Upper lobe of right lung (tissue), 1 donor: ENCODE measurements at regions not wholly inside any gene's neighbourhood (a gene's known extent, or its start where the extent isn't known, plus 50 kb on each side); places are given as distances from the start of the nearest gene placed in this dataset.
"Not testable (repeated sequence)": the region's sequence is repeated elsewhere in the genome, so short reads cannot be mapped to it uniquely, and the experiment has no call there.

Experiments
- ATAC-seq: fragments of 200-7000 bp; cut with Tn5 transposase; one replicate; pipeline ENCODE4 v1.9.1; 2020; ENCODE audit warnings: mild to moderate bottlenecking, moderate library complexity
- DNase-seq: peaks from one replicate; pipeline ENCODE4 v3.0.0-alpha.2; 2020
- H3K27ac ChIP-seq: fragments of 200-600 bp; one replicate; pipeline ENCODE4 v1.8.0; 2022
- H3K27me3 ChIP-seq: fragments of 200-600 bp; one replicate; pipeline ENCODE4 v1.8.0; 2022; ENCODE audit warnings: mild to moderate bottlenecking
- H3K36me3 ChIP-seq: fragments of 200-600 bp; one replicate; pipeline ENCODE4 v1.8.0; 2022
- H3K4me1 ChIP-seq: fragments of 200-600 bp; one replicate; pipeline ENCODE4 v1.8.0; 2022
- H3K4me3 ChIP-seq: fragments of 200-600 bp; one replicate; pipeline ENCODE4 v1.8.0; 2022; ENCODE audit warnings: mild to moderate bottlenecking
- H3K9me3 ChIP-seq: fragments of 200-600 bp; one replicate; pipeline ENCODE4 v1.8.0; 2022
- intact Hi-C: fragments of 100-400 bp; cut with DNase I; formaldehyde crosslinking; loops from one replicate; pipeline ENCODE4 v1.11.0; 2022
- TF ChIP-seq, protein P1 (sequence below): fragments of 200-600 bp; IDR thresholded peaks from one replicate; pipeline ENCODE4 v1.8.0; 2022; ENCODE audit warnings: antibody characterized with exemption
- donor health status: DM: no; HTN: yes; CAD: no; lungs with severe emphysema.

DNA sequence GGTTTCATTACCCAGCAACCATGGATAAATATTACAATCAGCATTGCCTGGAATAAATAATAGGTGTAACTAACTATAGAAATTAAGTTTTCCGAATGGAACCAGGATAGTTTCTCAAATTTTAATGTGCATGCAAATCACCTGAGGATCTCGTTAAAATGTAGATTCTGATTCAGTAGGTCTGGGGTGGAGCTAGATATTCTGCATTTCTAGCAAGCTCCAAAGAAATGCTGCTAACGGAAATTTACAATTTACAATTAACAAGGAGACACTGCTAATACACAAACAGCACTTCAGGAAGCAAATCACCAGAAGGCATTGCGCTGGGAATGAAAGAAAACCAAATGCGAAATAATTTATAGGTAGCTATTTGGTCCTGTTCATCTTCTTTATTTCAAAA lies 597.5 kb upstream of the KLF12 start:
- H3K27me3 ChIP-seq: no peaks in the 10 kb centered on the region
- no peak overlapping the region for H3K27ac ChIP-seq
- no peaks in the 10 kb centered on the region for H3K9me3 ChIP-seq
- ATAC-seq (no peak), DNase-seq (no peak)
- intact Hi-C loops: no loop called here
- no peak overlapping the region for H3K4me3 ChIP-seq
- TF ChIP-seq, protein P1, sequence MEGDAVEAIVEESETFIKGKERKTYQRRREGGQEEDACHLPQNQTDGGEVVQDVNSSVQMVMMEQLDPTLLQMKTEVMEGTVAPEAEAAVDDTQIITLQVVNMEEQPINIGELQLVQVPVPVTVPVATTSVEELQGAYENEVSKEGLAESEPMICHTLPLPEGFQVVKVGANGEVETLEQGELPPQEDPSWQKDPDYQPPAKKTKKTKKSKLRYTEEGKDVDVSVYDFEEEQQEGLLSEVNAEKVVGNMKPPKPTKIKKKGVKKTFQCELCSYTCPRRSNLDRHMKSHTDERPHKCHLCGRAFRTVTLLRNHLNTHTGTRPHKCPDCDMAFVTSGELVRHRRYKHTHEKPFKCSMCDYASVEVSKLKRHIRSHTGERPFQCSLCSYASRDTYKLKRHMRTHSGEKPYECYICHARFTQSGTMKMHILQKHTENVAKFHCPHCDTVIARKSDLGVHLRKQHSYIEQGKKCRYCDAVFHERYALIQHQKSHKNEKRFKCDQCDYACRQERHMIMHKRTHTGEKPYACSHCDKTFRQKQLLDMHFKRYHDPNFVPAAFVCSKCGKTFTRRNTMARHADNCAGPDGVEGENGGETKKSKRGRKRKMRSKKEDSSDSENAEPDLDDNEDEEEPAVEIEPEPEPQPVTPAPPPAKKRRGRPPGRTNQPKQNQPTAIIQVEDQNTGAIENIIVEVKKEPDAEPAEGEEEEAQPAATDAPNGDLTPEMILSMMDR: no peak
- no peaks in the 10 kb centered on the region for H3K36me3 ChIP-seq
- H3K4me1 ChIP-seq: no peaks in the 10 kb centered on the region

DNA sequence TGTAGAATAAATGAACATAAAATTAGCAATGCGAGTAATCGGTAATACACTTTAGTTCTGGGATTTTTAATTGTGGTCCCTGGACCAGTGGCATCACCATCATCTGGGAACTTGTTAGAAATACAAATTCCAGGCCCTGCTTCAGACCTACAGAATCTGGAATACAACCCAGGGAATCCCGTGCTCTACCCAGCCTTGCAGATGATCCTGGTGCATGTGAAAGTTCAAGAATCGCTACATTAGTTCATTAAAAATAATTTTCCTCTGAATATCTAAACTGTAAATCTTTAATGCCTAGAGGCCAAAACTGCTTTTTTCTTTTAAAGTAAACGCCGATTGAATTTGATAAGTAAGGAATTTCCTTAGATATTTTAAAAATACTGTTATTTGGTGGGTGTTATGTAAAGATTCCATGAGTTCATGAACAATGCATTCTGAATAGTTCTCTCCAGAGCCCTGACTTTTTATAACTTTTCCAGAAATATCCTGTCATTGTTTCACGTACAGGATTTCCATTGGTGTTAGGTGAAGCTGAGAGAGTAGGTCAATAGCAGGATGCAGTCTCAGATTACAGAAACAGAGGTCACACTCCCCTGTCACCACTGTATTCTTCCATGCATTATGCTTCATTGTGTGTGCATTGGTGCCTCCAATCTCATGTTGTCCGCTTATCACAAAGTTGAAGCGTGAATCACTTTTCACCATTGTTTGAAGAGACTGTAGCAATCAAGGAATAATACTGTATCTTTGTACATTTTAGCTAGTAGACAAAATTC lies 596.5 kb upstream of the KLF12 start:
- ATAC-seq (no peak), DNase-seq (no peak)
- no peaks in the 10 kb centered on the region for H3K36me3 ChIP-seq
- TF ChIP-seq, protein P1: no peak
- no peak overlapping the region for H3K27ac ChIP-seq
- H3K9me3 ChIP-seq: no peaks in the 10 kb centered on the region
- intact Hi-C loops: no loop called here
- H3K27me3 ChIP-seq: no peaks in the 10 kb centered on the region
- H3K4me3 ChIP-seq: no peak overlapping the region
- no peaks in the 10 kb centered on the region for H3K4me1 ChIP-seq

DNA sequence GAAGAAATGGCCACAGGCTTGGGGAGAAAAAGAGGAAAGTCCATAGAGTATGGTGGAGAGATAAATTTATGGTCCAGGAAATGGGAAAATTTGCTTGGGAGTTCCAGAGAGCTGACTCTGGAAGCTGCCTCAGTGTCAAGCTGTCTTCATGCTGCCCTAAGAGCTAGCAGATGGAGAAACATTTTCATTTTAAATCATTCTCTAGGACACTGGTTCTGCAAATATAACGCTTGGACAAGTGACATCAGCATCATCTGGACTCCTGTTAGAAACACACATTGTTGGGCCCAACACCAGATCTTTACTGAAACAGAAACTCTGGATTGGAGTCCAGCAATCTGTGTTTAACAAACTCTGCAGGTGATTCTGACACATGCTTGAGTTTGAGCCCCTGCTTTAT lies 592.0 kb upstream of the KLF12 start:
- H3K9me3 ChIP-seq: no peaks in the 10 kb centered on the region
- intact Hi-C loops: no loop called here
- no peak overlapping the region for H3K4me3 ChIP-seq
- no peak overlapping the region for H3K27ac ChIP-seq
- H3K27me3 ChIP-seq: no peaks in the 10 kb centered on the region
- TF ChIP-seq, protein P1: no peak
- H3K4me1 ChIP-seq: no peaks in the 10 kb centered on the region
- DNase-seq (no peak), ATAC-seq (no peak)
- H3K36me3 ChIP-seq: no peaks in the 10 kb centered on the region

DNA sequence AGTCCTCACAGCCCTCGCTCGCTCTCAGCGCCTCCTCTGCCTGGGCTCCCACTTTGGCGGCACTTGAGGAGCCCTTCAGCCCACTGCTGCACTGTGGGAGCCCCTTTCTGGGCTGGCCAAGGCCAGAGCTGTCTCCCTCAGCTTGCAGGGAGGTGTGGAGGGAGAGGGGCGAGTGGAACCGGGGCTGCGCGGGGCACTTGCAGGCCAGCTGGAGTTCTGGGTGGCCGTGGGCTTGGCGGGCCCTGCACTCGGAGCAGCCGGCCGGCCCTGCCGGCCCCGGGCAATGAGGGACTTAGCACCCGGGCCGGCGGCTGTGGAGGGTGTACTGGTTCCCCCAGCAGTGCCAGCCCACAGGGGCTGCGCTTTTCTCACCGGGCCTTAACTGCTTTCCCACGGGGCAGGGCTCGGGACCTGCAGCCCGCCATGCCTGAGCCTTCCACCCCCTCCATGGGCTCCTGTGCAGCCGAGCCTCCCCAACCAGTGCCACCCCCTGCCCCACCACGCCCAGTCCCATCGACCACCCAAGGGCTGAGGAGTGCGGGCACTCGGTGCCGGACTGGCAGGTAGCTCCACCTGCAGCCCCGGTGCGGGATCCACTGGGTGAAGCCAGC lies 584.1 kb upstream of the KLF12 start:
- H3K27ac ChIP-seq, DNase-seq, intact Hi-C loops, H3K4me3 ChIP-seq, H3K36me3 ChIP-seq, H3K9me3 ChIP-seq, ATAC-seq, H3K27me3 ChIP-seq, H3K4me1 ChIP-seq: not testable (repeated sequence)

DNA sequence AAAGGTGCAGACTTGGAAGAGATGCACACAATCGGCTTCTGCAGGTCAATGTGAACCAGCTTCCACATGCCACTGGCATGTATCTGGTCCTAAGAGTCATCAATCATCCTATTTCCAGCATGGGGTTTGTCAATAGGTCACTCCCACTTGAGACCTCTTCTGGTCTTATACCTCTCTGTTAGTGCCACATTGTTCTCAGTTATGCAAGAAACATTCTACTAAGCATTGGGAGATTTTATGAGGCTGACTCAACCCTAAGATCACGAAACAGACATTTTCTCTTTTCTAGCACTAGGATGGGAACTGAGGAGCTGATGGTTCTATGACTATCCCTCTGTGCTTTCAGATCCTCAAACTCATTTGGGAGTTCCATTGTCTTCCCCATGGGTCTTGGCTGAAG lies 581.5 kb upstream of the KLF12 start:
- TF ChIP-seq, protein P1: no peak
- H3K4me1 ChIP-seq: no peaks in the 10 kb centered on the region
- H3K36me3 ChIP-seq: no peaks in the 10 kb centered on the region
- intact Hi-C loops: no loop called here
- no peaks in the 10 kb centered on the region for H3K27me3 ChIP-seq
- H3K4me3 ChIP-seq: no peak overlapping the region
- no peak for DNase-seq
- no peak for ATAC-seq
- H3K27ac ChIP-seq: no peak overlapping the region
- no peaks in the 10 kb centered on the region for H3K9me3 ChIP-seq

DNA sequence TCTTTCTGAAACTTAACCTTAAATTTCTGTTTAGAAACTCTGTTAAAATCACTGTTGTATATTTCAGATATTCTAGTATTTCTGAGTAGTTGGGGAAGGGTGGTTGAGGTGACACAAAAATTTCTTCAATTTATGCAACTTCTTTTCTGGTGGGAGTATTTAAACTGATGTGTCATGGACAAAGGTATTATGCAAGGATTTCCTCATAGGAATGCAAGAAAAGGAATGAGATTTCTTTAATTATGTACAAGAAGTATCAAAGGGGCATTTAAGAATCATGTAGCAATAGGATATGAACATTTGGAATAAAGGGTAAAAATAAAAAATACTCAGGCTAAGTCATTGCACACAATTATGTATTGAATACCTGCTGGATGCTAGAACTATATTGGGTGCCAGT lies 575.8 kb upstream of the KLF12 start:
- Histone ChIP-seq H3K4me3 (no peak overlapping the region), H3K36me3 (no peaks in the 10 kb centered on the region), H3K4me1 (no peaks in the 10 kb centered on the region), H3K9me3 (no peaks in the 10 kb centered on the region), H3K27ac (no peak overlapping the region), H3K27me3 (no peaks in the 10 kb centered on the region)
- intact Hi-C loops: no loop called here
- DNase-seq (no peak), ATAC-seq (no peak)
- TF ChIP-seq, protein P1: no peak
